Activated CD8-positive, alpha-beta memory T cell treated with anti-CD3 and anti-CD28 coated beads for 36 hours (primary cell): ENCODE measurements at regions not wholly inside any gene's neighbourhood (a gene's known extent, or its start where the extent isn't known, plus 50 kb on each side); places are given as distances from the start of the nearest gene placed in this dataset.
"Not testable (repeated sequence)": the region's sequence is repeated elsewhere in the genome, so short reads cannot be mapped to it uniquely, and the experiment has no call there.

Experiments used
- CTCF ChIA-PET: fragments of 350-600 bp; sonication (Branson Sonifier 250); formaldehyde crosslinking; loops from one replicate; lab custom pipeline; 2021; ENCODE audit warnings: antibody characterized with exemption; lab: Charles Lee
- POLR2A ChIA-PET: fragments of 350-600 bp; sonication (Branson Sonifier 250); formaldehyde crosslinking; loops from one replicate; lab custom pipeline; 2021; ENCODE audit warnings: antibody characterized with exemption; lab: Charles Lee

DNA sequence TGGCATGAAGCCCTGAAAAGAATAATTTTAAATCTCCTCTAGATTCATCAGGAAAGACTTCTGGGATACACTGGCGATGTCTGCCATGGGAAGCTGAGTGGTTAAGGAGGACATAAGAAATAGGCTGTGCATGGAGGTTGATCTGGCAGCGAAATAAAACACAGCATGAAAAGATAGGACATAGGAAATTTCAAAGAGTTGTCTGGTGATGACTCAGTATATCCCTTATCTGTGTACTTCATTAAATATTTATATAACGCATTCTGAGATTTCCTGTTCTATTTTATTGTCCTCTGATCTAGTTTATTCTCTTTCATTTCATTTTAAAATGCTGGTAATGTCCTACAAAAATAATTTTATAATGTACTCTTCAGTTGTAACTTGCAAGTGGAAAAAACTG is 1337.3 kb upstream of the DDX18 start:
- ChIA-PET CTCF (no interaction called here), POLR2A (no interaction called here)

DNA sequence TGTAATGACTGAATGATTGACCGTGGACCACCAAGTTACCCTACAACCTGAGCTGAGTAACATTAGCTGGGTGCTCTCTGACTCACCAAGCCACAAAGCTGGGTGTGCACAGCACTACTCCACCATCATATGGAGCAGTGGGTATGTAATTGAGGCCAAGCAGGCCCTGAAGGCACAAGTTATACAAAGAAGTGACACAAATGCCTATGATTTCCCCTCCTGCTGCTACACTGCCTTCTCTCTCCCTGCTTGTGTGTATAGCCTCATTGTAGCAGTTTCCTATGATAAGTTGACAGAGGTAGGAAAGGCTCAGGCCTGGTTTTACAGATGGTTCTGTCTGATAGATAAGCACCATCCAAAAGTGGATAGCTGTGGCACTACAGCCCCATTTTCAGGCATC is 1327.2 kb upstream of the DDX18 start:
- ChIA-PET CTCF (no interaction called here), POLR2A (no interaction called here)

DNA sequence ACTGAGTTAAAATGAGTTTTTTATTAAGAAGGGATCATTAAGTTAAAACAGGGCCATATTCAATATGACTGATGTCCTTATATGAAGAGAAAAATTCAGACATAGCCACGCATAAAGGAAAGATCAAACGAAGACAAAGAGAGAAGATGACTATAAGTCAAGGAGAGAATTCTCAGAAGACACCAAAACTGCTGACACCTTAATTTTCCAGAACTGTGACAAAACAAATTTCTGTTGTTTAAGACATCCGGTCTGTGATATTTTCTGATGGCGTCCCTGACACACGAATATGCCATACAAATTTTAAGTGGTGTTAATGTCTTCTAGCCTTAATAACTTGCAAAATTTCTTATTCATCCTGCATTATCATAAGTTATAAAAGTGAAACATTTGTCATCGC is 1325.2 kb upstream of the DDX18 start:
- POLR2A ChIA-PET = no interaction called here
- CTCF ChIA-PET = no interaction called here

DNA sequence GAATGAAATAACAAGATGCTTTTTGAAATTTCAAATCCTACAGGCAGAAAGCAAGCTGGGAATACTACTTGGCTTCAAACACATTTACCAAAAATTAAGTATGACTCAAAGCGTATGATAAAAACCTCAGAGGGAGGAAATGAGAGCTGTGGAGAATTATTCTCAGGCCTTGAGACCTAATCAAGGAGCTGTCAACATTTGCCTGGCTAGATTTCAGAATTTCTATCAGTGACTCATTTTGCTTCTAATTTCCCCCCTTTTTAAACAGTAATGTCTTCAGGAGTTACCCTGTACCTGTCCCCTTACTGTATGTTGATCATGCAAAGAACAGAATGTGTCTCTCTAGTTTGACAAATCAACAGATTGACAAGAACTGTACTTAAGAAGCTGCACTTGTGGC is 1324.5 kb upstream of the DDX18 start:
- POLR2A ChIA-PET = no interaction called here
- CTCF ChIA-PET = no interaction called here

DNA sequence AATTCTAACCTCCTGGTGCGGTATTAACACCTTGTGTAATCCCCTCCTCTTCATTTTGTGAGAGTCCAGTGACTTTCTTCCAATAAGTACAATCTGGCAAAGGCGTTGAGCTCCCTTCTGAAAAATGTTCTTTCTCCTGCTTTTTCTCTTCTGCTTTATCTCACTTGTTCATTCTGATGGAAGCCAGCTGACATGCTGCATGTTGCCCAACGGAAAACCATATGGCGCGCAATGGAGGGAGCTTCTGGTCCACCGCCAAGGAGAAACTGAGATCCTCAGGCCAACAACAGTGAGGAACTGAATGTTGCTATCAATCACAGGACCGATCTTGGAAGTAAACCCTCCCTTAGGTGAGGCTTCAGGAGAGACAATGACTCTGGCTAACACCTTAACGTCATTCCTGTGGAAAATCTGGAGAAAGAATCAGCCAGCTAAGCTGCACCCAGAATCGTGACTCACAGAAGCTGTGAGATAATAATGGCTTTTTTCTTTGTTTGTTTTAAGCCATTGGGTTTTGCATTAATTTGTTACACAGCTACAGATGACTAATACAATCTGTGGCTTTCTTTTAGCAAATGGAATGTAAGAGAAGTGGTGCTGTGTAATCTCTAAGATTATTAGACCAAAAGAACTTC is 1323.9 kb upstream of the DDX18 start:
- ChIA-PET POLR2A (no interaction called here), CTCF (no interaction called here)

DNA sequence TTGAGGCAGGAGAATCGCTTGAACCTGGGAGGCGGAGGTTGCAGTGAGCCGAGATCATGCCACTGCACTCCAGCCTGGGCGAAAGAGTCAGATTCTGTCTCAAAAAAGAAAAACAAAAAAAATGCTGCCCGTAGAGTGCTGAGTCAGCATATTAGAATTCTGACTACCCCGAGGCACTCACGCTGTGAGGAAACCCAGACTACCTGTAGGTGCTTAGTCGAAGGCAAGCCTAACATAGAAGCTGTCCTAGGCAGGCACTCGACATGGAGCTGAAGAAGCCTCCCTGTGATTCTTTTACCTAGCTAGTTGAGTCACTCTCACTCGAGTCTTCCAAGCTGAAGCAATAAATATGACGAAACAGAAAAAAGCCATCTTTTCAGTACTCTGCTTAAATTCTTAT is 1323.2 kb upstream of the DDX18 start:
- CTCF ChIA-PET = no interaction called here
- POLR2A ChIA-PET = no interaction called here

DNA sequence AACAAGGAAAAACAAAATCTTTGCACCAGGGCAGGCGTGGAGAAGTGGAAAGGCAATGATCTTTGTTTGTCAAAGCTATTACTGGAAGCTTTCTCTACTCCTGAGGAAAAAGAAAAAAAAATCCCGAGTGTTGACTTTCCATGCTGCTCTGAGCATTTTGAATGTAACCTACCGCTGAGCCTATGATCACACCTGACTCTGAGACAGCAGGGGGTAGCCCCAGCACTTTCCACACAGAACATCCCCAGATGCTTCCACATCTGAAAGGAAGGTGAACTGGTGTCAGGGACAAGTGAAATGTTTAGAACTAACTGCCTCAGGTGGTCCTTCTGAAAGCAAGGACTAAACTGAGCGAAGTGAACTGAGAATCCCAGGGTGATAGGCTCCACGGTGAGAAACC is 1315.1 kb upstream of the DDX18 start:
- POLR2A ChIA-PET = no interaction called here
- CTCF ChIA-PET = no interaction called here

DNA sequence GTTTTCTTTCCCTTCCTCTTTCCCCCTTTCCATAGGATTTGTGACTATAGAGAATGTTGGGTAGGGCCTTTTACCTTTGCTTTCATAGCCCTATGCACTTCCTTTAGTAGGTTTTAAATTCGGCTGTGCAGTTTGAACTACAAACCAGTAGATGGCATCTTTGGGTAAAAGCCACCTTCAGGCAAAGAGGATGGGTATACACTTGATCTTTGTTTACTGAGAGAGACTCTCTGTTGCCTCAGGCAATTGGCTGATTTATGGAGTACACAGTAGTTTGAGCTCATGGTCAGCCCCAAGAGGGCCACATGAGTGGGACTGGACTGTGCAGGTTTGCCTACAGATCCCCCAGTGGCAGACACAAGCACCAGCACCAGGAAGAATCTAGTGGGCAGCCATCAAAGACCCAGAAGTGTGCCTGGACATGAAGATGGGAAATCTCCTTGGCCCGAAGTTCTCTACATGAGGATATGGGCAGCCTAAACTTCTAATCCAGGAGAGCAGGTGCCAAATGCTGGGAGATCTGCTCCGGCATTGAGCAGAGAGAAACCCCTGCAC is 1304.3 kb upstream of the DDX18 start:
- CTCF ChIA-PET = no interaction called here
- POLR2A ChIA-PET = no interaction called here

DNA sequence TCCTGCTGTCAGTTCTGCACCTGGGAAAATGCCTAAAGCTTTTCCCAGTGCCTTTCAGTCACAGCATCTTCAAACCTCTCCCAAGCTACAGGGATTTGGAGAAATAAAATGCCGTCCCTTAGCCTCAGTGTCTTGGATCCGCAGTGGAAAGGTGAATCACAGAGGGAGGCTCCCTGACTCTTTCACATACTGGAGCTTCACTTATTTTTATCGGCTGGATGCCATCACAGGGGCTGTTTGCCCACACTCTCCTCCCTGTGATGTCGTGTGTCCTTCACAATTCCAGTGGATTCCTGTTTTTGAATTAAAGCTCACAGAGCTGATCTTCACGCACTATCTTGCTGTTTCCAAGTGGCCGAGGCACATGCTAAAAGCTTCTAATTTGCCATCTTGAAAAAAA is 1303.1 kb upstream of the DDX18 start:
- ChIA-PET POLR2A (no interaction called here), CTCF (no interaction called here)

DNA sequence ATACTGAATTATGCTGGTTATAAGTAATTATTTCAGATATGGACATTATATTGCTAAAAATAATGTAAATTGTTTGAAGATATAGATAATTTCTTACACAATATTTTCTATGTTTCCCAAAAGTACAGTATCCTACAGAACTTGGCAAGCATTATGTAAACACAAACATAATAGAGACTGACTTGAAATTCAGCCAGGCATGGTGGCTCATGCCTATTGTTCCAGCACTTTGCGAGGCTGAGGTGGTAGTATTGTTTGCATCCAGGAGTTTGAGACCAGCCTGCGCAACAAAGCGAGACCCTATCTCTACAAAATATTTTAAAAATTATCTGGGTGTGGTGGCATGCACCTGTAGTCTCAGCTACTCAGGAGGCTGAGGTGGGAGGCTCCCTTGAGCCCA is 1300.5 kb upstream of the DDX18 start:
- ChIA-PET CTCF (no interaction called here), POLR2A (no interaction called here)

DNA sequence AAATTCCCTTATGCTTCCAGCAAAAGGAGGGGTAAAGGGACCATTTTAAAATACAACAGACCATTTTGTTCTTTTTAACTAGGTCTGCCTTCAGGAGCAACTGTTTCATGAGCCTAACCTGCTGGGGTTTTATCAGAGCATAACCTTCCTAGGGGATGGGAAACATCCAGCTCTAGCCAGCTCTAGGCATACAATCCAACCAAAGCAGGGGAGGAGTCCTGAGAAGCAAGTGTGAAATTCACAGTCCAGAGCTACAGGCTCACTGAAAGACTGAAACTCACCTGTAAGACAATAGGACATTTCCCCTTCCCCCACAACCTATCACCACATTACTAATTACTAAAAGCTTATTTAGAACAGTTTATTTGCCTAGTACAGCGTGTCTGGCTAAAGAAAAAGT is 1296.6 kb upstream of the DDX18 start:
- CTCF ChIA-PET = no interaction called here
- POLR2A ChIA-PET = no interaction called here

DNA sequence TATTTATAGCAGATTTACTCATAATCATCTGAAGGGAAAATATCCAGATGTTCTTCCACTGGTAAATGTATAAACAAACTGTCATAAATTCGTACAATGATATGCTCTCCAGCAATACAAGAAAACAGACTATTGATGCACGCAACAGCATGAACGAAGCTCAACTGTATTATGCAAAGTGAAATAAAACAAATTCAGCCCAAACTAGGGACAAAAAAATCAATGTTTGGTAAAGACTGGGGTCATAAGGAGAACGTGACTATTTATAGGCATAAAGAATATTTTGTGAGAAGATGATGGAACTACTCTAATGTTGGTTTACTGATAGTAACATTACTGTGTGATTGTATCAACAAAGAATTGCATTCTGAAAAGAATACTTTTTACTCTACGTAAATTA is 1276.7 kb upstream of the DDX18 start:
- ChIA-PET CTCF (no interaction called here), POLR2A (no interaction called here)

DNA sequence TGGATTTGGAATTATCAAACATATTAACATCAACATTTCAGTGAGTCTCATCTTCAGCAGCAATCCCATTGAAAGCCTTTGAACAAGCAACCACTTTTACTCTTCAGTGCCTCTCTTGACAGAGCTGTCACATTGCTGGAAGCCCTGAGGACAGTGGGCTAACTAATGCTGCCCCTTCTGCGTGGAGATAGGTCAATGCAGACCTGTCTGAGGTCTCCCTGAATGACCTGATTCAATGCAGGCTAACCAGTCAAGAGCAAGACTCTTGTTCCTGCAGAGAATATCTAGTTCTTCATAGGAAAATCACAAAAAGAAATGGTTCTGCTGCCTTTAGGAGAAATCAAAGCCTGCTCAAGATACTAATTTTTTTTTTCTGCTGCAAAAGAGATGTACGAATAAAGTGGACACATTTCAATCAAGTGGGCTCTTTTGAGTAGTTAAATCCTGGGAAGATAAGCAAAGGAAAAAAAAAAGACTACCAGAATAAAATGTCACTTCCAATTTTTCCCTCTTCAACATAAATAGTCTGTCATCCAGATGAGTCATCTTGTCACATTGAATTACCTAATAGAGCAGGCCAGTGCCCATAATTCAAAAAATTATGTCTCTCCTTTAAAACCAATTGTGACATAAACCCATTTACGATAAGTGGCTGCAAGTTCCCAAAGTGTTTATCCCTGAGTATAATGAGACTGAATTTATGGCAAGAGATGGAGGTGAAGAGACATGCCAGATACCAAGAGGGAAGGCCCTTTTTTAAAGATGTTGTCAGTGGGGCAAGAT is 1269.0 kb upstream of the DDX18 start:
- CTCF ChIA-PET = no interaction called here
- POLR2A ChIA-PET = no interaction called here

DNA sequence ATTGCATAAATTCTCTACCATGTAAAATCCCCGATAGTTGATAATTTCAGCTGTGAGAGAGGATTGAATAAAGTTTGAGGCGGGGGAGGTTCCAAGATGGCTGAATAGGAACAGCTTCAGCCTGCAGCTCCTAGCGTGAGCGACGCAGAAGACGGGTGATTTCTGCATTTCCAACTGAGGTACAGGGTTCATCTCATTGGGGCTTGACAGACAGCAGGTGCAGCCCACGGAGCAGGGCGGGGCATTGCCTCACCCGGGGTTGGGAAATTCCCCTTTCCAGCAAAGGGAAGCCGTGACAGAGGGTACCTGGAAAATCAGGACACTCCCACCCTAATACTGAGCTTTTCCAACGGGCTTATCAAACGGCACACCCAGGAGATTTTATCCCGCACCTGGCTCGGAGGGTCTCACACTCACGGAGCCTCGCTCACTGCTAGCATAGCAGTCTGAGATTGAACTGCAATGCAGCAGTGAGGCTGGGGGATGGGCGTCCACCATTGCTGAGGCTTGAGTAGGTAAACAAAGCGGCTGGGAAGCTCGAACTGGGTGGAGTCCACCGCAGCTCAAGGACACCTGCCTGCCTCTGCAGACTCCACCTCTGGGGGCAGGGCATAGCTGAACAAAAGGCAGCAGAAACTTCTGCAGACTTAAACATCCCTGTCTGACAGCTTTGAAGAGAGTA is 1261.6 kb upstream of the DDX18 start:
- POLR2A ChIA-PET, CTCF ChIA-PET: not testable (repeated sequence)

DNA sequence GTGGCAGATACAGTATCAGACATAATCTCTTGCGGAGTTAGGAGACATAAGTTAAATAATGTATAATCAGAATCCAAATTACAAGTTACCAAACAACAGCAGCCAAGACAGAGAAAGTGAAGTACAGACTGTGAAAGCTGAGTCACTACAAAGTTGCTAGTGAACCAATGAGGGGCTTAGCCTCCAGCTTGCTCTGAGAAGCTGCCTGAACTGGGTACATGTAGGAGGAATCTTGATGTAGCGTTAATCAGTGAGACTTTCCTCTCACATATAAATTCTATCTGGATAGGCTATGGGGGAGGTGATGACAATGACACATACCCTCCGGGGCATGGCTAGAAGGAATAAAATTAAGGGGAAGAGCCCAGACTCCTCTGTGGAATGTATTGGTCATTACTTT is 1234.3 kb upstream of the DDX18 start:
- POLR2A ChIA-PET = no interaction called here
- CTCF ChIA-PET = no interaction called here

DNA sequence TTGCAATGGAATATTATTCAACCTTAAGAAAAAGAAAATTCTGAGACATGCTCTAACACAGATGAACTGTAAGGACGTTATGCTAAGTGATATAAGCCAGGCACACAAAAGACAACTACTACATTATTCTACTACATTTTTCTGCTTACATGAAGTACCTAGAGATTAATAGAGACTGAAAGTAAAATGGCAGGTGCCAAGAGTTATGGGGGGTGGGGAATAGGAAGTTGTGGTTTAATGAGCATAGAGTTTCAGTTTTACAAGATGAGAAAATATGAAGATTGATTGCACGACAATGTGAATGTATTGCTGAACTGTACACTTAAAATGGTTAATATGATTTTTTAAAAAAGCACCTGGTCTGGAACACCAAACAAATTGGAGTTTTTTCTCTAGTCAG is 1231.6 kb upstream of the DDX18 start:
- CTCF ChIA-PET = no interaction called here
- POLR2A ChIA-PET = no interaction called here

DNA sequence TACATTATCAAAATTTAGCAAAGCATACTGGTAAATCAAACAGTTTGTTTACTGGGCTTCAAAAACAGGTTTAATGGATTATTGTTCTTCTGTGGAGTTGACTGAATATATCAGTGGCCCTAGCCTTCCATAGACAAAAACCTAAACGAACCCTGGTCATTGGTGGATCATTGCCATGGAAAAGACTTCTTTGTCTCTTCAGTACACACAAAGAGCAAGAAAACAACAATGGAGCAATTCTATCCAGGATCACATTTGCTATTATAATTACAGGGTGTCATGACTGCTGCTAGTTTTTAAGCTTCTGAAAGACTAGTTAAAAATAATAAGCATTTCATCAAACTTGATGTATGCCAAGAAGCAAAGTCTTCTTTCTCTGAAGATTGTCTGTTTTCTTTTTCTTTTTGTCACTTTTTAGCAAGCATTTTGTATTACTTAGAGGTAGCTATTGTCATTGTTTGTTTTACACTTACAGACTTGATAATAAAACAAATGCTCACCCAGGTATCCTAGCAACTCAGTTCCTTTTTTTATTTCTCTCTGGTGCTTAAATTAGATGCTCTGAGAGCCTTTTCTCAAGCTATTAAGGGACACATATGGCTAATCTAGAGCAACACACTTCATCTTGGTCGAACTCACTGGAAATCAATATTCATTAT is 1228.7 kb upstream of the DDX18 start:
- CTCF ChIA-PET = no interaction called here
- POLR2A ChIA-PET = no interaction called here

DNA sequence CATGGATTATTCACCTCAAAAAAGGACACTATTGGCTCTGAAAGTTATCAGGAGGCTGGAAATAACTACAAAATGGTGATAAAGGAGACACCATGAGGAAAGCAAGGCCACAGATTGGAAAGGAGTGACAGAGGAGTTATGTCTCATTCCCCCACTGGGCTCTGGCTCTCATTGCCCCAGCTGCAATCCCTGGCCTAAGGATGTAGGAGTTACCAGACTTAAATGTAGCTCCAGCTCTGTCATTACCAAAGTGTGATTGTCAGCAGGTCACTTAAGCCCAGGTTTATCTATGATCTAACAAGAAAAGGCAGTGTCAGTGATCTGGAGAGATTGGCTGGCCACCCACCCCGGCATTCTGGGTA is 1228.2 kb upstream of the DDX18 start:
- ChIA-PET POLR2A (no interaction called here), CTCF (no interaction called here)
